RWPE1 (cell line): ENCODE measurements at regions not wholly inside any gene's neighbourhood (a gene's known extent, or its start where the extent isn't known, plus 50 kb on each side); places are given as distances from the start of the nearest gene placed in this dataset.

Source experiments
- CTCF ChIA-PET: fragments of 350-600 bp; sonication (Branson Sonifier 250); formaldehyde crosslinking; extraction: SDS; loops from one replicate; lab custom pipeline; 2021; lab: Yijun Ruan, JAX
- POLR2A ChIA-PET: fragments of 400-600 bp; formaldehyde crosslinking; extraction: SDS; loops from one replicate; lab custom pipeline; 2020; ENCODE audit warnings: antibody characterized with exemption; ENCODE audit not compliant: low non-redundant PET; lab: Yijun Ruan, JAX
- DNase-seq: peaks from one replicate; pipeline ENCODE4 v3.0.0; 2012; ENCODE audit warnings: low spot score
- H3K27ac ChIP-seq: fragments of 450-650 bp; 2 replicates; pipeline ENCODE4 v1.5.1; 2017
- CTCF ChIP-seq: fragments of 450-650 bp; conservative IDR thresholded peaks from 2 replicates; pipeline ENCODE4 v1.5.1; 2017; ENCODE audit warnings: low read depth, mild to moderate bottlenecking

- no peak overlapping the region for H3K27ac ChIP-seq
- DNase-seq: no peak
- POLR2A ChIA-PET: interaction anchor here (0.6 kb wide), 1 partner anchor 329 kb away, joined by 3 read pairs; no protein-coding TSS in a partner anchor
- no peak for TF ChIP-seq CTCF
- CTCF ChIA-PET: no interaction called here
These were observed 1061.1 kb downstream of the SORCS3 start for GRCh38 chr10:105702211-105702610.

- POLR2A ChIA-PET: interaction anchor here (0.7 kb wide), 1 partner anchor 438 kb away, joined by 3 read pairs; no protein-coding TSS in a partner anchor
- DNase-seq: no peak
- no peak overlapping the region for H3K27ac ChIP-seq
- no peak for TF ChIP-seq CTCF
- CTCF ChIA-PET: no interaction called here
These were observed 1059.1 kb downstream of the SORCS3 start for GRCh38 chr10:105700218-105700617.

GRCh38 chr10:105699504-105699903 lies 1058.4 kb downstream of the SORCS3 start:
- no peak for DNase-seq
- ChIA-PET CTCF (no interaction called here), POLR2A (interaction anchor here (0.7 kb wide), 1 partner anchor 437 kb away, joined by 3 read pairs; no protein-coding TSS in a partner anchor)
- H3K27ac ChIP-seq: no peak overlapping the region
- no peak for TF ChIP-seq CTCF

- ChIA-PET POLR2A (no interaction called here), CTCF (no interaction called here)
- no peak for DNase-seq
- no peak overlapping the region for H3K27ac ChIP-seq
- TF ChIP-seq CTCF: no peak
These were observed 1057.5 kb downstream of the SORCS3 start for GRCh38 chr10:105698592-105698991.

- CTCF ChIA-PET: no interaction called here
- POLR2A ChIA-PET: no interaction called here
- TF ChIP-seq CTCF: no peak
- H3K27ac ChIP-seq: no peak overlapping the region
- no peak for DNase-seq
These were observed 1056.2 kb downstream of the SORCS3 start for GRCh38 chr10:105697290-105697780.

GRCh38 chr10:105691811-105692210 lies 1050.7 kb downstream of the SORCS3 start:
- H3K27ac ChIP-seq: no peak overlapping the region
- no peak for TF ChIP-seq CTCF
- CTCF ChIA-PET: no interaction called here
- POLR2A ChIA-PET: no interaction called here
- no peak for DNase-seq
